Stimulated activated CD8-positive, alpha-beta memory T cell treated with anti-CD3 and anti-CD28 coated beads, Interleukin-4, amount 100 ng/mL, for 24 hours (primary cell): ENCODE measurements at regions not wholly inside any gene's neighbourhood (a gene's known extent, or its start where the extent isn't known, plus 50 kb on each side); places are given as distances from the start of the nearest gene placed in this dataset.

Experiments
- DNase-seq: peaks from one replicate; pipeline ENCODE4 v3.0.0-alpha.2; 2020; ENCODE audit warnings: low read depth

GRCh38 chr11:45347348-45348082 is 61.4 kb upstream of the SYT13 start:
- no peak for DNase-seq

- DNase-seq, result no peak
Observed at GRCh38 chr11:45345491-45345890, 59.4 kb upstream of the SYT13 start.

GRCh38 chr11:45344028-45344427 is 57.9 kb upstream of the SYT13 start:
- DNase-seq, result no peak

DNA sequence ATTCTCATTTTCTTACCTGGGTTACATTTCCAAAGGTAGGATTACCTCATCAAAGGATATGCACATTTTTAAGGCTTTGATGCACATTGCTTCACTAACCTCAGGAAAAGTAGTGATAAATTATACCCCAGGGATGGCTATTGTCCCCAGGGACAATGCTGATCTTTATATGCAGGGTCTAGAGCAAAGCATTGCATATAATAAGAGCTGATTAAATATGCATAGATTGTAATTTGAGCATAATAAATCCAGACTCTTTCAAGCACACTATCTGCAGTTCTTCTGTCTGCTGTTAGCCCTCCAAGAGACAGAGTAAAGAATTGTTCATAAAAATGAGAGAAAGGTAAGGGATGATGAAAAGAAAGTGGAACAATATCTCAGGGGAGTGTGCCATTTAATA is 57.3 kb upstream of the SYT13 start:
- no peak for DNase-seq

DNA sequence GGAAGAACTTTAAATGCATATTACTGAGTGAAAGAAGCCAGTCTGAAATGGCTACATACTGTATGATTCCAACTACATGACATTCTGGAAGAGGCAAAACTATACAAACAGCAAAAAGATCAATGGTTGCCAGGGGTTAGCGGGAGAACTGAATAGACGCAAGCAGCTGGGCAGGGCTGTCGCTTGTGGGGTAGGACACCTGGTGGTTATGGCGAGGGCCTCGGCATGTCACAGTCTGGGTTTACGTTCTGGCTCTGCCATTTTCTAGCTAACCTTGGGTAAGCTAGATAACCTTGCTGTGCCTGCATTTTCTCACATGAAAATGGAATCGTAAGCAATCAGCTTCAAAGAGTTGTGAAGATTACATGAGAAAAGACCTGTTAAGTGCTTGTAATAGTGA is 55.2 kb upstream of the SYT13 start:
- DNase-seq, result no peak

GRCh38 chr11:45339729-45340519 is 53.8 kb upstream of the SYT13 start:
- peak; percentile 90 for DNase-seq

DNA sequence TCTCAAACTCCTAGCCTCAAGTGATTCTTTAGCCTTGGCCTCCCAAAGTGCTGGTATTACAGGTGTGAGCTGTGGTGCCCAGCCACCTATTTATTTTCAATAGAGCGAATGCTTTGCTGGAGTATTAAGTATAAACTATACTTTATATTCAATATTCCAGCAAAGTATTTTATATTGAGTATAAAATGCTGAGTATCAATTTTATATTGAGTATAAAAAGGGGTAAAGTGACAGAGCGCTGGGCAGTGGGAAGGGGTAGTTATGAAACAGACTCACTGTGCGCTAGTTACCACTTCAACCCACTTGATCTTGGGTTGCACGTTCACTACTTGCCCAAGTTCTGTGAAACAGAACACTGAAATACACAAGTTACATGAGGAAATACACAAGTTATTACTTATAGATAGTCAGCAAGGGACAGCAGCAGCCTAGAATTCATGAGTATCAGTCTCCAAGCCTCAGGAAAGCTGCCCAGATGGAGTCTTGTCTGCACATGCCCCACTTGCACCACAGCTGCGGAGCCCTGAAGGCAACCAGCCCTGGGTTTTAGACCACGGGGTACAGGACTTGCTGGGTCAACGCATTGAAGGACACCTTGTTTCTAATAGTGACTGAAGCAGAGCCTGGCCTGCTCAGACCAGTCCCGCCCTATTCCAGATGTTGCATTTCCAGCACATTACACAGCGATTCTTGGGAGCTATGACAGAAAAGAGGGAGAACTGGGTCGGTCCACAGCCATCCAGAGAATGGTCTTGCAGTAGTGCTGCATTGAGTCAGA is 51.6 kb upstream of the SYT13 start:
- DNase-seq, result no peak

- no peak for DNase-seq
Observed at GRCh38 chr11:45336136-45336535, 50.0 kb upstream of the SYT13 start.
